NT2/D1 (cell line): ENCODE measurements at regions not wholly inside any gene's neighbourhood (a gene's known extent, or its start where the extent isn't known, plus 50 kb on each side); places are given as distances from the start of the nearest gene placed in this dataset.
"Not testable (repeated sequence)": the region's sequence is repeated elsewhere in the genome, so short reads cannot be mapped to it uniquely, and the experiment has no call there.

ENCODE experiments used
- DNase-seq: peaks from one replicate; pipeline ENCODE4 v3.0.0-alpha.2; 2011; ENCODE audit warnings: low read depth, low spot score
- H3K27me3 ChIP-seq: 2 replicates; pipeline ENCODE4 v1.6.0; 2011; ENCODE audit warnings: mild to moderate bottlenecking; ENCODE audit not compliant: insufficient read length, insufficient read depth
- H3K36me3 ChIP-seq: 2 replicates; pipeline ENCODE4 v1.6.1; 2011; ENCODE audit warnings: mild to moderate bottlenecking, low read length, mixed read lengths; ENCODE audit not compliant: insufficient read depth, insufficient read length
- H3K4me1 ChIP-seq: 2 replicates; pipeline ENCODE4 v1.5.1; 2011; ENCODE audit not compliant: insufficient read depth, insufficient read length
- H3K4me3 ChIP-seq: 2 replicates; pipeline ENCODE4 v1.5.1; 2011; ENCODE audit warnings: low read depth; ENCODE audit not compliant: insufficient read length
- H3K9ac ChIP-seq: 2 replicates; pipeline ENCODE4 v1.6.0; 2011; ENCODE audit warnings: low read depth; ENCODE audit not compliant: insufficient read length
- H3K9me3 ChIP-seq: 2 replicates; pipeline ENCODE4 v1.5.1; 2011; ENCODE audit warnings: mild to moderate bottlenecking, low read length; ENCODE audit not compliant: insufficient read depth
- SUZ12 ChIP-seq: IDR thresholded peaks from 2 replicates; pipeline ENCODE4 v1.6.1; 2011; ENCODE audit not compliant: insufficient read length, insufficient read depth; ENCODE audit errors: extremely low read depth
- YY1 ChIP-seq: IDR thresholded peaks from 2 replicates; pipeline ENCODE4 v1.6.1; 2011; ENCODE audit not compliant: insufficient read length, insufficient read depth
- ZNF274 ChIP-seq: IDR thresholded peaks from 2 replicates; pipeline ENCODE4 v1.6.1; 2011; ENCODE audit warnings: mild to moderate bottlenecking, low read depth, low read length

GRCh38 chr3:166714206-166714605 is 665.9 kb downstream of the ZBBX start:
- Histone ChIP-seq H3K36me3 (no peaks in the 10 kb centered on the region), H3K4me1 (no peaks in the 10 kb centered on the region), H3K27me3 (no peaks in the 10 kb centered on the region), H3K4me3 (no peak overlapping the region), H3K9ac (no peak overlapping the region), H3K9me3 (no peaks in the 10 kb centered on the region)
- no peak for DNase-seq
- no peak for TF ChIP-seq YY1
- no peak for TF ChIP-seq ZNF274
- no peak for TF ChIP-seq SUZ12

GRCh38 chr3:166713787-166714186 is 666.3 kb downstream of the ZBBX start:
- no peak overlapping the region for H3K9ac ChIP-seq
- H3K9me3 ChIP-seq, result no peaks in the 10 kb centered on the region
- no peaks in the 10 kb centered on the region for H3K36me3 ChIP-seq
- H3K4me3 ChIP-seq, result no peak overlapping the region
- no peaks in the 10 kb centered on the region for H3K4me1 ChIP-seq
- TF ChIP-seq SUZ12, result no peak
- TF ChIP-seq ZNF274, result no peak
- no peak for TF ChIP-seq YY1
- no peaks in the 10 kb centered on the region for H3K27me3 ChIP-seq
- no peak for DNase-seq

- no peak overlapping the region for H3K4me3 ChIP-seq
- no peaks in the 10 kb centered on the region for H3K4me1 ChIP-seq
- H3K9me3 ChIP-seq, result no peaks in the 10 kb centered on the region
- no peaks in the 10 kb centered on the region for H3K36me3 ChIP-seq
- H3K9ac ChIP-seq, result no peak overlapping the region
- TF ChIP-seq SUZ12 (no peak), YY1 (no peak), ZNF274 (no peak)
- no peak for DNase-seq
- no peaks in the 10 kb centered on the region for H3K27me3 ChIP-seq
These were observed 674.0 kb downstream of the ZBBX start for GRCh38 chr3:166706094-166706493.

DNA sequence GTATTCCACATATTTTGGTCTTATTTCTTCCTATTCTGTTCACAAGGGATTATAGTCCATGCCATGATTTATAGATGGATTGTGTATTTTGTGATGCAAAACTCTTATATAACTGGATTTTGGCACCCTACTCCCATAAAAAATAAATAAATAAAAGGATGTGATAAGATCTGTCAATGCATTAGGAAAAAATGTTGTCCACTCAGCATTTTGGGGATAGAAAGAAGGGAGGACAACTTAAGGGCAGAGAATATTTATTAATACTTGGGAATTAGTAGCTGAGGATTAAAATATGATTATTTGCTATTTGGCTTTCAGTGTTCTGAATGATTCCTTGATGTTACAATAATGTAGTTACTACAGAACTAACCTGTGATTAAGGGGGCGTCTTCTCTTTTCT is 682.6 kb downstream of the ZBBX start:
- no peak for TF ChIP-seq SUZ12
- TF ChIP-seq YY1, result no peak
- no peak for TF ChIP-seq ZNF274
- Histone ChIP-seq H3K9me3 (no peaks in the 10 kb centered on the region), H3K36me3 (no peaks in the 10 kb centered on the region), H3K4me3 (no peak overlapping the region), H3K27me3 (no peaks in the 10 kb centered on the region), H3K9ac (no peak overlapping the region), H3K4me1 (no peaks in the 10 kb centered on the region)
- no peak for DNase-seq

DNA sequence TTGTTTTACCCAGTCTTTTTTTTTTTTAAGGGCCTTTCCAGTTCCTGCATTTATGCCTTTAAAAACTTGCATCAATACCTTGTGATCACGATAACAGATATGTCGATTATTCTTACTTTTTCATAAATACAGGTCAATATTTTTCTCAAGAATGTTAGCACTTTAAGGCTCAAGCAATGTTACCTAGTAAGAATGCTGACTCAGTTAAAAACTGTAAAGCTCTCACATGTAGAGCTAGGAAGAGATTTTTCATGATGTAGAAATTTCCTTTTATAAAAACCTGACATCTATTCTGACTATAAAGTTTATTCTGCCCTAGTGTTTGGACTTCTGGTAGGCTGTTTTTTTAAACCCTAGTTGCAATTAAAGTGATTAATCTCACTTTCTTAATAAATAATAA is 684.0 kb downstream of the ZBBX start:
- Histone ChIP-seq H3K9me3 (no peaks in the 10 kb centered on the region), H3K9ac (no peak overlapping the region), H3K4me3 (no peak overlapping the region), H3K4me1 (no peaks in the 10 kb centered on the region), H3K27me3 (no peaks in the 10 kb centered on the region), H3K36me3 (no peaks in the 10 kb centered on the region)
- no peak for DNase-seq
- TF ChIP-seq SUZ12, result no peak
- TF ChIP-seq ZNF274, result no peak
- TF ChIP-seq YY1, result no peak

DNA sequence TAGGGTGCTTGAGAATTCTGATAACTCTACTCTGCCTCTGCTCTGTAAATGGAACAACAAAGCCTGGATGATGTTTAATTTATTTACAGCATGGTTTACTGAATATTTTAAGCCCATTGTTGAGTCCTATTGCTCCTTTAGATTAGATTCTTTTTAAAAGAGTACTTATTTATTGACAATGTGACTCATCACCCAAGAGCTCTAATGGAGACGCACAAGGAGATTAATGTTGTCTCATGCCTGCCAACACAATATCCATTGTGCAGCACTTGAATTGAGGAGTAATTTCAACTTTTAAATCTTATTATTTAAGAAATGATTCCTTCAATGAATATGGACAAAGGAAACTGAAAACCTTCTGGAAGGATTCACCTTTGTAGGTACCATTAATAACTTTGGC is 691.4 kb downstream of the ZBBX start:
- Histone ChIP-seq H3K27me3 (no peaks in the 10 kb centered on the region), H3K9ac (no peak overlapping the region), H3K9me3 (no peaks in the 10 kb centered on the region), H3K36me3 (no peaks in the 10 kb centered on the region), H3K4me1 (no peaks in the 10 kb centered on the region), H3K4me3 (no peak overlapping the region)
- no peak for DNase-seq
- TF ChIP-seq YY1, result no peak
- no peak for TF ChIP-seq SUZ12
- TF ChIP-seq ZNF274, result no peak

DNA sequence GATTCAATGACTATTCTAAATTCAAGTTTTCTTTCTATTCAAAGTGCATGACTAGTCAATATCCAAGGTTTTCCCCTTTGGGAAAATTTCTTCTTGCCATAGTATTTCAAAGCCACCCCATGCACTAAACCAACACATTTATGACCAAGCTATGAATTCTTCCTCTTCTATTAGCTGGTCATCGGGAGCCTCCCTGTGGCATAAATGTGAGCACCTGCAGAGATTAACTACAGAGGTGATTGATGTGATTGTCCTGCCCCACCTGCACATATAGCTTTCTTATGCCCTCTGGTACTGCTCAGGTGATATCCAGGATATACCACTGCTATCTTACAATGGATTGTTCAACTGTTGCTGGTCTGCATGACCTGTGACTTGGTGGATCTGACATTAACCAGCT is 694.9 kb downstream of the ZBBX start:
- Histone ChIP-seq H3K9me3 (no peaks in the 10 kb centered on the region), H3K27me3 (no peaks in the 10 kb centered on the region), H3K36me3 (no peaks in the 10 kb centered on the region), H3K4me1 (no peaks in the 10 kb centered on the region), H3K4me3 (no peak overlapping the region), H3K9ac (no peak overlapping the region)
- TF ChIP-seq YY1 (no peak), SUZ12 (no peak), ZNF274 (no peak)
- no peak for DNase-seq

DNA sequence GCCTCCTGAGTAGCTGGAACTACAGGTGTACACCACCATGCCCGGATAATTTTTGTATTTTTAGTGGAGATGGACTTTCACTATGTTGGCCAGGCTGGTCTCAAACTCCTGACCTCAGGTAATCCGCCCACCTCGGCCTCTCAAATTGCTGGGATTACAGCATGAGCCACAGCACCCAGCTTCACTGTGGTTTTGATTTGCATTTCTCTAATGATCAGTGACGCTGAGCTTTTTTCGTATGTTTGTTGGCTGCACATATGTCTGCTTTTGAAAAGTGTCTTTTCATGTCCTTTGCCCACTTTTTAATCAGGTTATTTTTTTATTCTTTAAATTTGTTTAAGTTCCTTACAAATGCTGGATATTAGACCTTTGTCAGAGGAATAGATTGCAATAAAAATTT is 696.0 kb downstream of the ZBBX start:
- H3K36me3 ChIP-seq, H3K9me3 ChIP-seq, DNase-seq, H3K9ac ChIP-seq, H3K4me1 ChIP-seq, H3K27me3 ChIP-seq, H3K4me3 ChIP-seq: not testable (repeated sequence)
